CD14-positive monocyte (primary cell): ENCODE measurements at regions not wholly inside any gene's neighbourhood (a gene's known extent, or its start where the extent isn't known, plus 50 kb on each side); places are given as distances from the start of the nearest gene placed in this dataset.

Source experiments
- DNase-seq, 3 donors: peaks; one replicate each; pipeline ENCODE4 v3.0.0-alpha.2; 2011 to 2022
- H2AFZ ChIP-seq: 2 replicates; pipeline ENCODE4 v1.6.0; 2012; ENCODE audit warnings: mild to moderate bottlenecking, low read depth, low read length, inconsistent platforms; ENCODE audit not compliant: insufficient read depth, poor library complexity, severe bottlenecking
- H3K27ac ChIP-seq, 2 donors: 1 replicate in 1 of 2; 2 replicates in 1 of 2; pipeline ENCODE4 v1.5.1; 2012 to 2013; ENCODE audit warnings: low read length in 2 of 2, control low read depth in 1 of 2, inconsistent platforms in 1 of 2, low read depth in 1 of 2, mild to moderate bottlenecking in 1 of 2
- H3K27me3 ChIP-seq, 2 donors: one replicate each; pipeline versions ENCODE4 v1.6.0 to v1.6.1; 2011 to 2013; ENCODE audit warnings: low read length in 2 of 2; ENCODE audit not compliant: control insufficient read depth in 2 of 2, insufficient read depth in 2 of 2
- H3K36me3 ChIP-seq, 2 donors: replicated peaks in 1 of 2; 1 replicate in 1 of 2; 2 replicates in 1 of 2; pipeline versions ENCODE4 v1.5.1 to v1.6.1; 2012 to 2013; ENCODE audit warnings: low read length in 2 of 2, control low read depth in 1 of 2, inconsistent platforms in 1 of 2, mild to moderate bottlenecking in 1 of 2; ENCODE audit not compliant: insufficient read depth in 2 of 2, control insufficient read depth in 1 of 2
- H3K4me1 ChIP-seq, 2 donors: 1 replicate in 1 of 2; 2 replicates in 1 of 2; pipeline versions ENCODE4 v1.5.1 to v1.6.1; 2012 to 2013; ENCODE audit warnings: low read length in 2 of 2, control low read depth in 1 of 2, inconsistent platforms in 1 of 2, mild to moderate bottlenecking in 1 of 2, moderate library complexity in 1 of 2; ENCODE audit not compliant: insufficient read depth in 2 of 2, control insufficient read depth in 1 of 2
- H3K4me2 ChIP-seq: replicated peaks from 2 replicates; pipeline ENCODE3; 2012; ENCODE audit warnings: low read length, moderate library complexity, mild to moderate bottlenecking; ENCODE audit not compliant: poor library complexity, severe bottlenecking; ENCODE audit errors: extremely low read depth
- H3K4me3 ChIP-seq, 3 experiments: fragments of 200-600 bp in 1 of 3; sonication (generic) in 1 of 3; replicated peaks in 1 of 3; 1 replicate in 2 of 3; 2 replicates in 1 of 3; pipeline ENCODE4 v1.5.1; 2011 to 2013; ENCODE audit warnings: low read length in 3 of 3, mild to moderate bottlenecking in 3 of 3, control low read depth in 2 of 3, low read depth in 2 of 3, inconsistent platforms in 1 of 3, moderate library complexity in 1 of 3
- H3K79me2 ChIP-seq: 2 replicates; pipeline ENCODE4 v1.6.0; 2012; ENCODE audit warnings: mild to moderate bottlenecking, control low read depth, inconsistent platforms, low read length, moderate library complexity; ENCODE audit not compliant: insufficient read depth
- H3K9ac ChIP-seq: 2 replicates; pipeline ENCODE4 v1.6.0; 2017; ENCODE audit warnings: low read length, mild to moderate bottlenecking; ENCODE audit not compliant: insufficient read depth, poor library complexity, severe bottlenecking
- H3K9me3 ChIP-seq, 2 donors: replicated peaks in 1 of 2; 1 replicate in 1 of 2; 2 replicates in 1 of 2; pipeline versions ENCODE4 v1.5.1 to v1.6.1; 2012 to 2013; ENCODE audit warnings: low read length in 2 of 2, control low read depth in 1 of 2; ENCODE audit not compliant: control insufficient read depth in 1 of 2, insufficient read depth in 1 of 2
- H4K20me1 ChIP-seq: 2 replicates; pipeline ENCODE4 v1.6.0; 2012; ENCODE audit warnings: mild to moderate bottlenecking, low read length, control low read depth, moderate library complexity; ENCODE audit not compliant: insufficient read depth
- H3K27ac Mint-ChIP-seq, 7 donors: one replicate each; pipeline ENCODE4 v1.8.0; 2020; ENCODE audit warnings: mild to moderate bottlenecking in 7 of 7, mixed read lengths in 7 of 7, moderate library complexity in 6 of 7, inconsistent platforms in 2 of 7
- H3K27me3 Mint-ChIP-seq, 3 donors: one replicate each; pipeline ENCODE4 v1.8.0; 2021 to 2022; ENCODE audit warnings: low read depth in 3 of 3, mild to moderate bottlenecking in 3 of 3, mixed read lengths in 3 of 3, moderate library complexity in 3 of 3, inconsistent platforms in 1 of 3
- H3K36me3 Mint-ChIP-seq, 2 donors: one replicate each; pipeline ENCODE4 v1.8.0; 2020; ENCODE audit warnings: mixed read lengths in 2 of 2, inconsistent platforms in 1 of 2, mild to moderate bottlenecking in 1 of 2
- H3K4me1 Mint-ChIP-seq: one replicate; pipeline ENCODE4 v1.8.0; 2020; ENCODE audit warnings: mild to moderate bottlenecking, mixed read lengths
- H3K4me3 Mint-ChIP-seq, 2 donors: one replicate each; pipeline ENCODE4 v1.8.0; 2020; ENCODE audit warnings: mild to moderate bottlenecking in 2 of 2, mixed read lengths in 2 of 2, moderate library complexity in 1 of 2
- H3K9me3 Mint-ChIP-seq, 7 donors: one replicate each; pipeline ENCODE4 v1.8.0; 2020 to 2022; ENCODE audit warnings: mixed read lengths in 7 of 7, mild to moderate bottlenecking in 6 of 7, moderate library complexity in 6 of 7, inconsistent platforms in 2 of 7
- WGBS: methylation state at CpG from one replicate; pipeline ENCODE4 v1.1.5; 2013; ENCODE audit warnings: missing lambda C conversion rate; ENCODE audit not compliant: insufficient coverage; 5-methylcytosine and 5-hydroxymethylcytosine counted together
- intact Hi-C, 2 donors: fragments of 100-400 bp; cut with micrococcal nuclease; formaldehyde crosslinking; loops; one replicate each; pipeline versions ENCODE4 v1.15.0 to v1.15.1; 2023
- TF ChIP-seq, protein P1 (sequence below): fragments of 200-600 bp; IDR thresholded peaks from one replicate; pipeline ENCODE4 v1.8.0; 2022; ENCODE audit warnings: antibody characterized with exemption, mild to moderate bottlenecking

DNA sequence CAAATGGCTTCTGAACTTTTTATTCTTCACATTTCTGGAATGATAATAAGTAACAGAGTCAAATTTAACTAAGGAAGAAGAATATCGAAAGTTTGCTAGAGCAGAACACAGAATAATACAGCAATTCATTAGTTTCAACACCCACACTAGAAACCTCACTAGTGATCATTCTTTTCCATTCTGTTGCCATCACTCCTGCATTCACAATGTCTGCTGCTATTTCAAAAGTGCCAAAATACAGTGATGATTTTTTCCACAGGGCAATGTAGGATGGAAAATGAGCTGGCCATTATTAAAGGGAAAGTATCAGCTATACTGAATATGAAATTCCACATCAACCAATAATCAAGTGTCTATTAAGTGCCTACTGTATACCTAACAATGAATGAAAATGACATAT lies 186.7 kb downstream of the USP46 start:
- no peak overlapping the region for H3K27ac ChIP-seq
- no CpG with 5 or more reads among the region's 1 CpG for WGBS
- no peak for DNase-seq
- no peaks in the 10 kb centered on the region for H3K9me3 ChIP-seq
- no peaks in the 10 kb centered on the region for H3K27me3 ChIP-seq
- Mint-ChIP-seq H3K27ac (no peak overlapping the region), H3K27me3 (peaks cover 0 to 2% (median 0%) of the 10 kb centered on the region in 3 donors), H3K36me3 (no peaks in the 10 kb centered on the region), H3K4me3 (no peak overlapping the region), H3K9me3 (peaks cover 0 to 6% (median 0%) of the 10 kb centered on the region in 7 donors), H3K4me1 (no peaks in the 10 kb centered on the region)
- no peaks in the 10 kb centered on the region for H3K36me3 ChIP-seq
- H2AFZ ChIP-seq = no peak overlapping the region
- H3K79me2 ChIP-seq = no peaks in the 10 kb centered on the region
- intact Hi-C loops = no loop called here
- H3K4me1 ChIP-seq = no peaks in the 10 kb centered on the region
- no peak overlapping the region for H3K9ac ChIP-seq
- H4K20me1 ChIP-seq = no peaks in the 10 kb centered on the region
- TF ChIP-seq, protein P1, sequence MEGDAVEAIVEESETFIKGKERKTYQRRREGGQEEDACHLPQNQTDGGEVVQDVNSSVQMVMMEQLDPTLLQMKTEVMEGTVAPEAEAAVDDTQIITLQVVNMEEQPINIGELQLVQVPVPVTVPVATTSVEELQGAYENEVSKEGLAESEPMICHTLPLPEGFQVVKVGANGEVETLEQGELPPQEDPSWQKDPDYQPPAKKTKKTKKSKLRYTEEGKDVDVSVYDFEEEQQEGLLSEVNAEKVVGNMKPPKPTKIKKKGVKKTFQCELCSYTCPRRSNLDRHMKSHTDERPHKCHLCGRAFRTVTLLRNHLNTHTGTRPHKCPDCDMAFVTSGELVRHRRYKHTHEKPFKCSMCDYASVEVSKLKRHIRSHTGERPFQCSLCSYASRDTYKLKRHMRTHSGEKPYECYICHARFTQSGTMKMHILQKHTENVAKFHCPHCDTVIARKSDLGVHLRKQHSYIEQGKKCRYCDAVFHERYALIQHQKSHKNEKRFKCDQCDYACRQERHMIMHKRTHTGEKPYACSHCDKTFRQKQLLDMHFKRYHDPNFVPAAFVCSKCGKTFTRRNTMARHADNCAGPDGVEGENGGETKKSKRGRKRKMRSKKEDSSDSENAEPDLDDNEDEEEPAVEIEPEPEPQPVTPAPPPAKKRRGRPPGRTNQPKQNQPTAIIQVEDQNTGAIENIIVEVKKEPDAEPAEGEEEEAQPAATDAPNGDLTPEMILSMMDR = no peak
- H3K4me3 ChIP-seq = no peak overlapping the region
- no peak overlapping the region for H3K4me2 ChIP-seq

DNA sequence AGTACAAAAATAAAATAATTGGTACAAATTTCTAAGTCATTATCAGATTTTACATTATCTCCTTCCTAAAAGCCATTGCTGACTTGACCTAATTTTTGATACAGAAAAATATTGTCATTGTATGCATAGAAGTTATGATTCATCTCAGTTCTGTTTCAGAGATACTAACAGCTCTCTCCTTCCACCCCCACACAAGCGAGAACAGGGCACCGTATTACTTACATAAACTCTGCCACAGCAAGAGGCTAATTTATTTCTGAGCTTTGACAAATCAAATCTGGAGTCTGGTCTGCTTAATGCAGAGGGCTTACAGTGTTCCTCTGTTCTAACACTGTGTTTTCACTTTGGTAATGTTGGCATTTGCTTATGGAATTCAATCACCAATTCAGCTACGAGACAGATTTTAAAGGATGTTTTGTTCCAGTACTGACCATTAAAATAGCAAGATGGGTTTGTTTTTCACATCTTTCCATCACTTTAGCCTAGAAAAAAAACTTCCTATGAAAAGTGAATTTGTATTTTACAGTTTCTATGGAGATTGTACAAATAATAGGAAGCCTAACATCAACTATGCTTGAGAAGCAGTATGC lies 181.8 kb downstream of the USP46 start:
- no peak overlapping the region for H3K4me2 ChIP-seq
- H4K20me1 ChIP-seq = no peaks in the 10 kb centered on the region
- peaks cover 2 to 8% of the 10 kb centered on the region in 2 donors for H3K9me3 ChIP-seq
- no peak overlapping the region for H3K4me3 ChIP-seq
- no peaks in the 10 kb centered on the region for H3K36me3 Mint-ChIP-seq
- no peak overlapping the region for H2AFZ ChIP-seq
- H3K36me3 ChIP-seq = no peaks in the 10 kb centered on the region
- no peaks in the 10 kb centered on the region for H3K79me2 ChIP-seq
- H3K27me3 ChIP-seq = no peaks in the 10 kb centered on the region
- H3K4me1 Mint-ChIP-seq = no peaks in the 10 kb centered on the region
- H3K27ac ChIP-seq = no peak overlapping the region
- 60% methylated on average over 1 of the region's 3 CpGs for WGBS
- no peak overlapping the region for H3K9ac ChIP-seq
- TF ChIP-seq, protein P1 = no peak
- DNase-seq = no peak
- peaks cover 0 to 12% (median 4%) of the 10 kb centered on the region in 7 donors for H3K9me3 Mint-ChIP-seq
- no peak overlapping the region for H3K4me3 Mint-ChIP-seq
- no peaks in the 10 kb centered on the region for H3K4me1 ChIP-seq
- intact Hi-C loops = no loop called here
- no peaks in the 10 kb centered on the region for H3K27me3 Mint-ChIP-seq
- H3K27ac Mint-ChIP-seq = no peak overlapping the region
